Spleen (tissue), 11 donors: ENCODE measurements at regions not wholly inside any gene's neighbourhood (a gene's known extent, or its start where the extent isn't known, plus 50 kb on each side); places are given as distances from the start of the nearest gene placed in this dataset.

Experiments used
- DNase-seq: peaks from one replicate; pipeline ENCODE4 v3.0.0-alpha.2; 2020
- H3K27ac ChIP-seq, 8 donors: fragments of 200-600 bp; sonication (generic) in 7 of 8; 1 replicate in 4 of 8; 2 replicates in 4 of 8; pipeline versions ENCODE4 v1.5.0 to v1.8.0; 2016 to 2021; ENCODE audit warnings: inconsistent platforms in 4 of 8, mild to moderate bottlenecking in 4 of 8, moderate library complexity in 1 of 8
- H3K27me3 ChIP-seq, 7 donors: fragments of 200-600 bp; sonication (generic) in 6 of 7; replicated peaks in 1 of 7; 1 replicate in 4 of 7; 2 replicates in 3 of 7; pipeline versions ENCODE4 v1.5.0 to v1.8.0; 2016 to 2021; ENCODE audit warnings: inconsistent platforms in 3 of 7, mild to moderate bottlenecking in 1 of 7
- H3K36me3 ChIP-seq, 6 donors: fragments of 200-600 bp; sonication (generic) in 5 of 6; 1 replicate in 4 of 6; 2 replicates in 2 of 6; pipeline versions ENCODE4 v1.5.0 to v1.8.0; 2016 to 2021; ENCODE audit warnings: inconsistent platforms in 2 of 6
- H3K4me1 ChIP-seq, 6 donors: fragments of 200-600 bp; sonication (generic) in 5 of 6; 1 replicate in 3 of 6; 2 replicates in 3 of 6; pipeline versions ENCODE4 v1.5.0 to v1.8.0; 2016 to 2021; ENCODE audit warnings: inconsistent platforms in 3 of 6
- H3K4me3 ChIP-seq, 8 donors: fragments of 200-600 bp; sonication (generic) in 7 of 8; 1 replicate in 4 of 8; 2 replicates in 4 of 8; pipeline versions ENCODE4 v1.5.0 to v1.8.0; 2016 to 2021; ENCODE audit warnings: inconsistent platforms in 4 of 8, mild to moderate bottlenecking in 4 of 8, moderate library complexity in 2 of 8
- H3K9me3 ChIP-seq, 8 donors: fragments of 200-600 bp; sonication (generic) in 7 of 8; 1 replicate in 4 of 8; 2 replicates in 4 of 8; pipeline versions ENCODE4 v1.5.0 to v1.8.0; 2016 to 2021; ENCODE audit warnings: inconsistent platforms in 4 of 8
- POLR2A ChIP-seq, 3 donors: fragments of 450-650 bp; IDR thresholded peaks; one replicate each; pipeline ENCODE4 v1.5.1; 2017; ENCODE audit warnings: antibody characterized with exemption in 3 of 3, mild to moderate bottlenecking in 1 of 3
- POLR2AphosphoS5 ChIP-seq, 3 donors: sonication (generic); formaldehyde crosslinking; IDR thresholded peaks; one replicate each; pipeline ENCODE4 v1.5.1; 2017; ENCODE audit warnings: antibody characterized with exemption in 3 of 3
- WGBS, 5 donors: extraction: QIAGEN DNeasy Blood & Tissue Kit in 3 of 5; methylation state at CpG; one replicate each; pipeline versions ENCODE4 v1.1.5 to v1.1.7; 2013 to 2018; 5-methylcytosine and 5-hydroxymethylcytosine counted together
- intact Hi-C: fragments of 100-400 bp; cut with DNase I; formaldehyde crosslinking; loops from one replicate; pipeline ENCODE4 v1.15.0; 2023; ENCODE audit warnings: low total_unique reads
- TF ChIP-seq, protein P1 (sequence below), 11 experiments: fragments of 200-600 bp in 7 of 11; fragments of 450-650 bp in 4 of 11; sonication (generic) in 4 of 11; IDR thresholded peaks in 8 of 11; conservative IDR thresholded peaks in 3 of 11; 1 replicate in 7 of 11; 2 replicates in 4 of 11; pipeline versions ENCODE4 v1.4.0 to v1.8.0; 2016 to 2021; ENCODE audit warnings: antibody characterized with exemption in 11 of 11, inconsistent platforms in 4 of 11, mild to moderate bottlenecking in 1 of 11
- donor health status: healthy with polysubstance abuse.
- donor health status: DM: no; HTN: no; CAD: no; lungs with moderate emphysema.
- donor health status: DM: no; HTN: no; CAD: no.
- donor health status: Bipolar disorder and iron deficiency.
- donor health status: healthy.
- donor health status: DM: no; HTN: no; CAD: no.
- donor health status: DM: yes; HTN: yes; CAD: no.

DNA sequence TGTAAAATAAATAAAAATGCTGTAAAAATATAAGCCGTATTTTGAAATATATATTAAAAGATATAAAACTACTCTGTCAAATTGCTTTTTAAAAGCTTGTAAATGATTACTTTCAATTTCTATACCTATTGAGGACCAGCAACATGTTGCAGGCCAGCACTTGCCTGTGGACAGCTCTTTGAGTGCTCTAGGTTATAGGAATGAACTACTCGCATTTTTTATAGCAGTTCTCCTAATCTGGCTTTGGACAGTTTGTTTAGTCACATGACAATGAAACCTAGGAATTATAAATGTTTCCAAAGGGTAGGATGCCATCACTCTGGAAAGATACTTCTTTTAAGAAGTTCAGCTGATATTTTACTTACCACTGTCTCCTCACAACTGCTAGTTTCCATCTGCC, 117.7 kb upstream of the PTPRZ1 start:
- Histone ChIP-seq H3K27ac (no peak overlapping the region), H3K4me1 (no peaks in the 10 kb centered on the region), H3K4me3 (no peak overlapping the region), H3K36me3 (no peaks in the 10 kb centered on the region), H3K9me3 (no peaks in the 10 kb centered on the region), H3K27me3 (peaks cover 0 to 10% (median 0%) of the 10 kb centered on the region in 7 donors)
- WGBS, 5 donors = 70 to 84% (median 78%) methylated on average over 2 of the region's 2 CpGs
- DNase-seq = no peak
- intact Hi-C loops = no loop called here
- TF ChIP-seq, protein P1, sequence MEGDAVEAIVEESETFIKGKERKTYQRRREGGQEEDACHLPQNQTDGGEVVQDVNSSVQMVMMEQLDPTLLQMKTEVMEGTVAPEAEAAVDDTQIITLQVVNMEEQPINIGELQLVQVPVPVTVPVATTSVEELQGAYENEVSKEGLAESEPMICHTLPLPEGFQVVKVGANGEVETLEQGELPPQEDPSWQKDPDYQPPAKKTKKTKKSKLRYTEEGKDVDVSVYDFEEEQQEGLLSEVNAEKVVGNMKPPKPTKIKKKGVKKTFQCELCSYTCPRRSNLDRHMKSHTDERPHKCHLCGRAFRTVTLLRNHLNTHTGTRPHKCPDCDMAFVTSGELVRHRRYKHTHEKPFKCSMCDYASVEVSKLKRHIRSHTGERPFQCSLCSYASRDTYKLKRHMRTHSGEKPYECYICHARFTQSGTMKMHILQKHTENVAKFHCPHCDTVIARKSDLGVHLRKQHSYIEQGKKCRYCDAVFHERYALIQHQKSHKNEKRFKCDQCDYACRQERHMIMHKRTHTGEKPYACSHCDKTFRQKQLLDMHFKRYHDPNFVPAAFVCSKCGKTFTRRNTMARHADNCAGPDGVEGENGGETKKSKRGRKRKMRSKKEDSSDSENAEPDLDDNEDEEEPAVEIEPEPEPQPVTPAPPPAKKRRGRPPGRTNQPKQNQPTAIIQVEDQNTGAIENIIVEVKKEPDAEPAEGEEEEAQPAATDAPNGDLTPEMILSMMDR (IDR thresholded peaks at IDR 0.05 in 8 of 11, conservative IDR thresholded peaks at IDR 0.05 in 3 of 11) = no peak
- no peak for TF ChIP-seq POLR2A (IDR thresholded peaks at IDR 0.05)
- no peak for TF ChIP-seq POLR2AphosphoS5 (IDR thresholded peaks at IDR 0.05)

DNA sequence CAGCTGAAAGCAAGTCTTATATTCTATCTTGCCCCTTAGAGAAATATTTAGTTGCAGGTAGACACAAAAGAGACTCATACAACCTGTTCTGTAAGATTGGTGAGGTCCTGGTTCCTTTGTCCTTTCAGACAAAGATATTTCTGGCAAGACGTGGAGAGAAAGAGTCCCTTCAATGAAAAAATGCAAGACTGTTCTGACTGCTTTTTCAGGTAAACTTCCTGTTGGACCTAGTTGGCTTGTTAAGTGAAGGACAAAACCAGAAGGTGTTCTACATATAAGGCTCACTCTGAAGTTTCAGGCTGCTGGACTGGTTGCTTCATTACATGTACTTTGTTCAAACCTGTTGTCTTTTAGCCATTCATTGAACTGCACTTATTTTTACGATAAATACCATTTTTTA, 119.0 kb upstream of the PTPRZ1 start:
- DNase-seq = no peak
- H3K4me1 ChIP-seq = no peaks in the 10 kb centered on the region
- 81 to 91% (median 84%) methylated on average over 2 of the region's 2 CpGs for WGBS, 5 donors
- H3K9me3 ChIP-seq = no peaks in the 10 kb centered on the region
- H3K27me3 ChIP-seq = peaks cover 0 to 10% (median 0%) of the 10 kb centered on the region in 7 donors
- H3K27ac ChIP-seq = no peak overlapping the region
- intact Hi-C loops = no loop called here
- H3K36me3 ChIP-seq = no peaks in the 10 kb centered on the region
- no peak overlapping the region for H3K4me3 ChIP-seq
- TF ChIP-seq, protein P1 (IDR thresholded peaks at IDR 0.05 in 8 of 11, conservative IDR thresholded peaks at IDR 0.05 in 3 of 11) = no peak
- TF ChIP-seq POLR2A (IDR thresholded peaks at IDR 0.05) = no peak
- TF ChIP-seq POLR2AphosphoS5 (IDR thresholded peaks at IDR 0.05) = no peak

DNA sequence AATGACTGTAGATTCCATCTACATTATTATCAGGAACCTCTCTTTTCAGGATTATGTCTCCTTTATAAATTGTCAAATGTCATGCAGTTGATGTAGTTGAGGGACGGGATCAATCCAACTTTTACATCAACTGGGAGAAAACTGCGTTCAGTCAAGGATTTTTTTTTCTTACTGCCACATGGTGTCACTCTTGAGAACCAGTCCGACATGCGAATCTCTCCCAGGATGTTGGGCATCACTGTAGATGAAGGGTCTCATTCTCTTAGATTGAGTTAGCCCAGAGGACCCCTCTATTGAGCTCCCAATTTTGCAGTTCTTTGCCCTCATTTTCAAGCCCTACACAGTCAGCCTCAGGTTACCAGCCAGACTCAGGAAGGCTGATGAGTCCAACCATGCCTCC, 120.3 kb upstream of the PTPRZ1 start:
- WGBS, 5 donors = 12 to 32% (median 22%) methylated on average over 4 of the region's 4 CpGs
- no peak overlapping the region for H3K27ac ChIP-seq
- intact Hi-C loops = no loop called here

DNA sequence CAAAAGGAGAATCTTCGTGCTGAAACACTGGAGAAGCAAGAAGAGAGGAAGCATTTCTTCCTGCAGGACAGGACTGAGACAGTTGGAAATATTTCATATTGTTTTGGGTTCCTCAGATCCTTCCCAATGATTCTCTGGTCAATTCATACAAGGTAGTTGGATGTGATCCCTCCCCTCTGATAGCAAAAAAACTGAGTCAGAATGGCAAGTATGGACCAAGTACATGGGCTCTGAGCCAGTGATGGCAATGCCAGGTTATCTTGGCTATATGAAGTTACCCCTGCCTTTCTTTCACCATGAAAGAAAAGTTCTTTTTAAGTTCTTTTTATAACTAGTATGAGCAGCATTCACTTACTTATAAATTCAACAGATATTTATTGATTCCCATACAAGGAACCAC, 124.4 kb upstream of the PTPRZ1 start:
- no peak for TF ChIP-seq POLR2AphosphoS5 (IDR thresholded peaks at IDR 0.05)
- TF ChIP-seq, protein P1 (IDR thresholded peaks at IDR 0.05 in 8 of 11, conservative IDR thresholded peaks at IDR 0.05 in 3 of 11) = no peak
- H3K4me3 ChIP-seq = no peak overlapping the region
- intact Hi-C loops = no loop called here
- H3K9me3 ChIP-seq = no peaks in the 10 kb centered on the region
- H3K27me3 ChIP-seq = peaks cover 0 to 10% (median 0%) of the 10 kb centered on the region in 7 donors
- H3K27ac ChIP-seq = no peak overlapping the region
- 24 to 38% (median 32%) methylated on average over 1 of the region's 1 CpG for WGBS, 5 donors
- no peak for DNase-seq
- no peaks in the 10 kb centered on the region for H3K4me1 ChIP-seq
- no peaks in the 10 kb centered on the region for H3K36me3 ChIP-seq

More for the DNA sequence above, 120.3 kb upstream of the PTPRZ1 start:
- TF ChIP-seq POLR2A (IDR thresholded peaks at IDR 0.05) (no peak), POLR2AphosphoS5 (IDR thresholded peaks at IDR 0.05) (no peak)
- peaks cover 0 to 10% (median 0%) of the 10 kb centered on the region in 7 donors for H3K27me3 ChIP-seq
- no peak overlapping the region for H3K4me3 ChIP-seq
- no peaks in the 10 kb centered on the region for H3K36me3 ChIP-seq
- no peaks in the 10 kb centered on the region for H3K9me3 ChIP-seq
- no peaks in the 10 kb centered on the region for H3K4me1 ChIP-seq
- DNase-seq = no peak

DNA sequence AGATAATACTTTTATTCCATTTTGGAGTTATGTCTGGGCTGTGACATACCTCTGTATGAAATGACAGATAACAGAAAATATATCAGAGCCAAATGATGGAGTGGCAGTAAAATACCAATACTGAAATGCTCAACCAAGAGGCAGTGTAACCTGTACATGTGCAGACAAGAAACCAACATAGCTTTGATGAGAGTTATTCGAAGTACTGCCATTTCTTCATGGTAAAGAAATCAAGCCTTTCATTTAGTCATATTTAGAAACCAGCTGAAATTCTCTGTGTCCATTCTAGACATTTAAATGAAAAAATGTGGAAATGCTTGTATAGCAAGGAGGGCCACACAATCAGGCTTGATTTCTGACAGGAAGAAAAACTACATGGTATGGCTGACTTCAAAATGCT, 127.1 kb upstream of the PTPRZ1 start:
- DNase-seq = no peak
- Histone ChIP-seq H3K4me1 (no peaks in the 10 kb centered on the region), H3K36me3 (no peaks in the 10 kb centered on the region), H3K9me3 (no peaks in the 10 kb centered on the region), H3K4me3 (no peak overlapping the region), H3K27ac (no peak overlapping the region), H3K27me3 (peaks cover 0 to 2% (median 0%) of the 10 kb centered on the region in 7 donors)
- WGBS, 5 donors = 68 to 91% (median 82%) methylated on average over 1 of the region's 1 CpG
- intact Hi-C loops = no loop called here
- TF ChIP-seq, protein P1 (IDR thresholded peaks at IDR 0.05 in 8 of 11, conservative IDR thresholded peaks at IDR 0.05 in 3 of 11) = no peak
- no peak for TF ChIP-seq POLR2A (IDR thresholded peaks at IDR 0.05)
- TF ChIP-seq POLR2AphosphoS5 (IDR thresholded peaks at IDR 0.05) = no peak
